HG02798 (cell line): ENCODE measurements at regions not wholly inside any gene's neighbourhood (a gene's known extent, or its start where the extent isn't known, plus 50 kb on each side); places are given as distances from the start of the nearest gene placed in this dataset.

ENCODE experiments used
- ATAC-seq: cut with Tn5 transposase; IDR thresholded peaks from one replicate; pipeline ENCODE4 v1.9.1; 2021; ENCODE audit warnings: mild to moderate bottlenecking; ENCODE audit not compliant: unreplicated experiment, poor library complexity

- ATAC-seq = no peak
These were observed 58.0 kb upstream of the ZNF536 start for GRCh38 chr19:30314056-30314804.

- ATAC-seq = no peak
These were observed 57.4 kb upstream of the ZNF536 start for GRCh38 chr19:30314805-30315155.

- no peak for ATAC-seq
These were observed 57.0 kb upstream of the ZNF536 start for GRCh38 chr19:30315159-30315558.

- no peak for ATAC-seq
These were observed 56.1 kb upstream of the ZNF536 start for GRCh38 chr19:30316000-30316491.

- ATAC-seq = no peak
These were observed 55.6 kb upstream of the ZNF536 start for GRCh38 chr19:30316560-30317106.

- no peak for ATAC-seq
These were observed 54.8 kb upstream of the ZNF536 start for GRCh38 chr19:30317403-30317802.

GRCh38 chr19:30318261-30318660 is 53.9 kb upstream of the ZNF536 start:
- no peak for ATAC-seq

GRCh38 chr19:30318936-30319335 is 53.2 kb upstream of the ZNF536 start:
- no peak for ATAC-seq

- ATAC-seq = no peak
These were observed 52.8 kb upstream of the ZNF536 start for GRCh38 chr19:30319411-30319810.

GRCh38 chr19:30319876-30320275 is 52.3 kb upstream of the ZNF536 start:
- ATAC-seq = no peak

GRCh38 chr19:30320466-30320865 is 51.7 kb upstream of the ZNF536 start:
- no peak for ATAC-seq

GRCh38 chr19:30320916-30321315 is 51.3 kb upstream of the ZNF536 start:
- ATAC-seq = no peak
